HepG2 (cell line): ENCODE measurements at regions not wholly inside any gene's neighbourhood (a gene's known extent, or its start where the extent isn't known, plus 50 kb on each side); places are given as distances from the start of the nearest gene placed in this dataset.
"Not testable (repeated sequence)": the region's sequence is repeated elsewhere in the genome, so short reads cannot be mapped to it uniquely, and the experiment has no call there.

Experiments used
- ATAC-seq: fragments of 200-7000 bp; cut with Tn5 transposase; 3 replicates; pipeline ENCODE4 v1.9.1; 2020; ENCODE audit warnings: mild to moderate bottlenecking, moderate library complexity
- BruUV-seq: library from RNA; stranded (reverse); fragments of 400-500 nt; replicated peaks from 2 replicates; lab custom pipeline; 2021; lab: Mats Ljungman, UMichigan
- CTCF ChIA-PET: fragments of 300-600 bp; formaldehyde crosslinking; extraction: SDS; loops from one replicate; lab custom pipeline; 2021; ENCODE audit warnings: low total read pairs, inconsistent platforms, low intra/inter-chr PET ratio; lab: Yijun Ruan, JAX
- POLR2A ChIA-PET: fragments of 350-600 bp; sonication (Branson Sonifier 250); formaldehyde crosslinking; loops from one replicate; lab custom pipeline; 2020; ENCODE audit warnings: antibody characterized with exemption, inconsistent platforms; lab: Yijun Ruan, JAX
- DNase-seq: peaks from one replicate; pipeline ENCODE4 v3.0.0-alpha.2; 2015; ENCODE audit warnings: low spot score
- FAIRE-seq: peaks from 3 replicates; lab custom pipeline; 2011; peaks lifted over from hg19 to GRCh38; lab: Jason Lieb, UNC
- H2AFZ ChIP-seq: one replicate; pipeline ENCODE4 v1.6.1; 2011; ENCODE audit warnings: low read length, inconsistent platforms
- H3K27ac ChIP-seq: fragments of 300-600 bp; 3 replicates; pipeline ENCODE4 v1.8.0; 2011; ENCODE audit warnings: mixed run types, mild to moderate bottlenecking, mixed read lengths, low read length, inconsistent platforms; ENCODE audit not compliant: insufficient read depth; ENCODE audit errors: extremely low read length
- H3K27me3 ChIP-seq, 2 experiments: fragments of 200-600 bp in 1 of 2; 2 replicates in 1 of 2; 3 replicates in 1 of 2; pipeline versions ENCODE4 v1.6.0 to v1.8.0; 2011; ENCODE audit warnings: low read length in 2 of 2, mild to moderate bottlenecking in 2 of 2, moderate library complexity in 2 of 2, inconsistent platforms in 1 of 2; ENCODE audit not compliant: insufficient read depth in 2 of 2, control insufficient read depth in 1 of 2
- H3K36me3 ChIP-seq, 2 experiments: fragments of 200-600 bp in 1 of 2; replicated peaks in 1 of 2; 2 replicates in 1 of 2; 3 replicates in 1 of 2; pipeline versions ENCODE4 v1.5.1 to v1.8.0; 2011; ENCODE audit warnings: low read length in 2 of 2, inconsistent platforms in 1 of 2; ENCODE audit not compliant: insufficient read depth in 2 of 2, control insufficient read depth in 1 of 2
- H3K4me1 ChIP-seq: 2 replicates; pipeline ENCODE4 v1.5.1; 2012; ENCODE audit warnings: low read length, inconsistent platforms; ENCODE audit not compliant: insufficient read depth
- H3K4me2 ChIP-seq: 2 replicates; pipeline ENCODE4 v1.6.0; 2011; ENCODE audit warnings: low read depth, low read length, inconsistent platforms
- H3K4me3 ChIP-seq, 3 experiments: fragments of 200-600 bp in 1 of 3; sonication (generic), shearing (Covaris generic) in 1 of 3; replicated peaks in 1 of 3; 2 replicates each; pipeline ENCODE4 v1.5.1; 2011 to 2016; ENCODE audit warnings: low read length in 3 of 3, inconsistent platforms in 2 of 3, low read depth in 2 of 3, mild to moderate bottlenecking in 2 of 3, control low read depth in 1 of 3, mixed read lengths in 1 of 3; ENCODE audit not compliant: insufficient read depth in 1 of 3
- H3K79me2 ChIP-seq: one replicate; pipeline ENCODE4 v1.6.1; 2011; ENCODE audit warnings: low read length, inconsistent platforms; ENCODE audit not compliant: insufficient read depth
- H3K9ac ChIP-seq: 2 replicates; pipeline ENCODE4 v1.6.0; 2011; ENCODE audit warnings: mild to moderate bottlenecking, low read depth, low read length, inconsistent platforms; ENCODE audit not compliant: insufficient read depth
- H3K9me3 ChIP-seq: 2 replicates; pipeline ENCODE4 v1.5.1; 2012; ENCODE audit warnings: mild to moderate bottlenecking, low read length
- H4K20me1 ChIP-seq: 2 replicates; pipeline ENCODE4 v1.6.0; 2011; ENCODE audit warnings: inconsistent platforms, mild to moderate bottlenecking, low read length, moderate library complexity; ENCODE audit not compliant: insufficient read depth
- FOXP1 ChIP-seq, 2 experiments: fragments of 450-650 bp in 1 of 2; IDR thresholded peaks; 2 replicates each; pipeline ENCODE4 v1.6.1; 2017 to 2018; ENCODE audit warnings: antibody characterized with exemption in 1 of 2
- MATR3 ChIP-seq: sonication (generic); formaldehyde crosslinking; IDR thresholded peaks from 2 replicates; pipeline ENCODE4 v1.4.0; 2020; ENCODE audit warnings: missing genetic modification reagents
- SIX1 ChIP-seq: sonication (generic); formaldehyde crosslinking; IDR thresholded peaks from 2 replicates; pipeline ENCODE4 v1.4.0; 2020; ENCODE audit warnings: missing genetic modification reagents, borderline replicate concordance
- TP53 ChIP-seq: sonication (generic); formaldehyde crosslinking; conservative IDR thresholded peaks from 2 replicates; pipeline ENCODE4 v1.4.0; 2020; ENCODE audit warnings: missing genetic modification reagents
- WGBS: methylation state at CpG from one replicate; pipeline ENCODE4 v1.1.6; 2017; ENCODE audit warnings: low lambda C conversion rate; 5-methylcytosine and 5-hydroxymethylcytosine counted together
- in situ Hi-C: cut with HindIII; loops from 2 replicates; pipeline ENCODE4 v1.10.0; 2017; ENCODE audit warnings: low pct_unique_long_range_greater_than_20kb; ENCODE audit not compliant: extremely low pct_ligation_motif_present
- intact Hi-C: fragments of 100-400 bp; cut with micrococcal nuclease; formaldehyde crosslinking; loops from one replicate; pipeline ENCODE4 v1.10.0; 2022; ENCODE audit not compliant: unreplicated experiment
- TF ChIP-seq, protein P1 (sequence below): sonication (generic); formaldehyde crosslinking; IDR thresholded peaks from 2 replicates; pipeline ENCODE4 v1.5.0; 2020; ENCODE audit warnings: mild to moderate bottlenecking, missing genetic modification reagents, moderate library complexity
- TF ChIP-seq, protein P2 (sequence below): sonication (generic); formaldehyde crosslinking; IDR thresholded peaks from 2 replicates; pipeline ENCODE4 v1.8.0; 2022; ENCODE audit warnings: mild to moderate bottlenecking, missing genetic modification reagents, moderate library complexity

DNA sequence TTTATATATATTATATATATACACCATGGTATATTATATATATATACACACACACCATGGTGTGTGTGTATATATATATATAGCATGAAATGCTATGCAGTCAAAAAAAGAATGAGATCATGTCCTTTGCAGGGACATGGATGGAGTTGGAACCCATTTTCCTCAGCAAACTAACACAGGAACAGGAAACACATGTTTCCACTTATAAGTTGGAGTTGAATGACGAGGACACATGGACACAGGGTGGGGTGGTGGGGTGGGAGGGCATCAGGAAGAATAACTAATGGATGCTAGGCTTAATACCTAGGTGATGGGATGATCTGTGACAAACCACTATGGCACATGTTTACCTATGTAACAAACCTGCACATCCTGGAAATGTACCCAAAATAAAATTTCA, 293.6 kb upstream of the NDST3 start:
- in situ Hi-C loops: no loop called here
- FAIRE-seq: no peak

DNA sequence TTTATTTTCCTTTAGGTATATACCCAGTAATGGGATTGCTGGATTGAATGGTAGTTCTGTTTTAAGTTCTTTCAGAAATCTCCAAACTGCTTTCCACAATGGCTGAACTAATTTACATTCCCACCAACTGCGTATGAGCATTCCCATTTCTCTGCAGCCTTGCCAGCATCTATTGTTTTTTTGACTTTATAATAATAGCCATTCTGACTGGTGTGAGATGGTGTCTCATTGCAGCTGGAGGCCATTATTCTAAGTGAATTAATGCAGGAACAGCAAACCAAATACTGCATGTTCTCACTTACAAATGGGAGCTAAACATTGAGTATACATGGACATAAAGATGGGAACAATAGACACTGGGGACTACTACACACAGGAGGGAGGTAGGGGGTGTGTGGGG, 288.9 kb upstream of the NDST3 start:
- H3K4me3 ChIP-seq, H3K27me3 ChIP-seq, ATAC-seq, H3K4me2 ChIP-seq, DNase-seq, H4K20me1 ChIP-seq, BruUV-seq, POLR2A ChIA-PET, intact Hi-C loops, CTCF ChIA-PET, FAIRE-seq, H3K9me3 ChIP-seq, H2AFZ ChIP-seq, H3K79me2 ChIP-seq, H3K4me1 ChIP-seq, H3K9ac ChIP-seq, H3K36me3 ChIP-seq, in situ Hi-C loops, H3K27ac ChIP-seq: not testable (repeated sequence)
- 3% methylated on average over 1 of the region's 1 CpG for WGBS

More for the DNA sequence above, 293.6 kb upstream of the NDST3 start:
- Histone ChIP-seq H3K9ac (no peak overlapping the region), H3K27ac (no peak overlapping the region), H3K9me3 (no peaks in the 10 kb centered on the region), H3K4me3 (no peak overlapping the region), H4K20me1 (no peaks in the 10 kb centered on the region), H3K4me1 (no peaks in the 10 kb centered on the region), H3K36me3 (no peaks in the 10 kb centered on the region)
- BruUV-seq: no TSS peak
- 0% methylated on average over 1 of the region's 1 CpG for WGBS
- ChIA-PET CTCF (no interaction called here), POLR2A (no interaction called here)
- DNase-seq: no peak
- intact Hi-C loops: no loop called here
- TF ChIP-seq FOXP1 (IDR thresholded peaks at IDR 0.05): no peak
- no peak for TF ChIP-seq FOXP1 (CRISPR knock-in tag; IDR thresholded peaks at IDR 0.05)
- no peak for TF ChIP-seq SIX1
- TF ChIP-seq, protein P1, sequence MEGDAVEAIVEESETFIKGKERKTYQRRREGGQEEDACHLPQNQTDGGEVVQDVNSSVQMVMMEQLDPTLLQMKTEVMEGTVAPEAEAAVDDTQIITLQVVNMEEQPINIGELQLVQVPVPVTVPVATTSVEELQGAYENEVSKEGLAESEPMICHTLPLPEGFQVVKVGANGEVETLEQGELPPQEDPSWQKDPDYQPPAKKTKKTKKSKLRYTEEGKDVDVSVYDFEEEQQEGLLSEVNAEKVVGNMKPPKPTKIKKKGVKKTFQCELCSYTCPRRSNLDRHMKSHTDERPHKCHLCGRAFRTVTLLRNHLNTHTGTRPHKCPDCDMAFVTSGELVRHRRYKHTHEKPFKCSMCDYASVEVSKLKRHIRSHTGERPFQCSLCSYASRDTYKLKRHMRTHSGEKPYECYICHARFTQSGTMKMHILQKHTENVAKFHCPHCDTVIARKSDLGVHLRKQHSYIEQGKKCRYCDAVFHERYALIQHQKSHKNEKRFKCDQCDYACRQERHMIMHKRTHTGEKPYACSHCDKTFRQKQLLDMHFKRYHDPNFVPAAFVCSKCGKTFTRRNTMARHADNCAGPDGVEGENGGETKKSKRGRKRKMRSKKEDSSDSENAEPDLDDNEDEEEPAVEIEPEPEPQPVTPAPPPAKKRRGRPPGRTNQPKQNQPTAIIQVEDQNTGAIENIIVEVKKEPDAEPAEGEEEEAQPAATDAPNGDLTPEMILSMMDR (CRISPR knock-in tag): no peak
- no peak for TF ChIP-seq TP53 (CRISPR knock-in tag)
- TF ChIP-seq, protein P2, sequence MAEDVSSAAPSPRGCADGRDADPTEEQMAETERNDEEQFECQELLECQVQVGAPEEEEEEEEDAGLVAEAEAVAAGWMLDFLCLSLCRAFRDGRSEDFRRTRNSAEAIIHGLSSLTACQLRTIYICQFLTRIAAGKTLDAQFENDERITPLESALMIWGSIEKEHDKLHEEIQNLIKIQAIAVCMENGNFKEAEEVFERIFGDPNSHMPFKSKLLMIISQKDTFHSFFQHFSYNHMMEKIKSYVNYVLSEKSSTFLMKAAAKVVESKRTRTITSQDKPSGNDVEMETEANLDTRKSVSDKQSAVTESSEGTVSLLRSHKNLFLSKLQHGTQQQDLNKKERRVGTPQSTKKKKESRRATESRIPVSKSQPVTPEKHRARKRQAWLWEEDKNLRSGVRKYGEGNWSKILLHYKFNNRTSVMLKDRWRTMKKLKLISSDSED (CRISPR knock-in tag): no peak
- no peak for TF ChIP-seq MATR3 (CRISPR knock-in tag)
- TF ChIP-seq, all 625 proteins: peak for 0
- no peak overlapping the region for H2AFZ ChIP-seq
- no peaks in the 10 kb centered on the region for H3K79me2 ChIP-seq
- no peak for ATAC-seq
- no peaks in the 10 kb centered on the region for H3K27me3 ChIP-seq
- H3K4me2 ChIP-seq: no peak overlapping the region
